A549 (cell line): ENCODE measurements at regions not wholly inside any gene's neighbourhood (a gene's known extent, or its start where the extent isn't known, plus 50 kb on each side); places are given as distances from the start of the nearest gene placed in this dataset.

ENCODE experiments used
- CHD4 ChIP-seq: fragments of 200-600 bp; sonication (generic); IDR thresholded peaks from 2 replicates; pipeline ENCODE4 v1.6.1; 2016; ENCODE audit warnings: antibody characterized with exemption, mild to moderate bottlenecking, borderline replicate concordance
- FOXS1 ChIP-seq: fragments of 250-450 bp; sonication (Bioruptor Pico); IDR thresholded peaks from 2 replicates; pipeline ENCODE4 v1.5.0; 2020; ENCODE audit warnings: mild to moderate bottlenecking, moderate library complexity
- KDM1A ChIP-seq: fragments of 200-600 bp; sonication (generic); IDR thresholded peaks from 2 replicates; pipeline ENCODE4 v1.6.1; 2016; ENCODE audit warnings: low read depth, mild to moderate bottlenecking
- POLR2A ChIP-seq: IDR thresholded peaks from 2 replicates; pipeline ENCODE4 v1.6.1; 2012; ENCODE audit warnings: mild to moderate bottlenecking, low read length
- SREBF2 ChIP-seq: fragments of 450-650 bp; IDR thresholded peaks from 2 replicates; pipeline ENCODE4 v1.6.1; 2014; ENCODE audit warnings: mild to moderate bottlenecking, moderate library complexity
- TF ChIP-seq, protein P1 (sequence below): fragments of >200 bp; sonication (Bioruptor Twin); formaldehyde crosslinking; IDR thresholded peaks from 3 replicates; pipeline ENCODE4 v1.6.1; 2016
- TF ChIP-seq, protein P2 (sequence below): fragments of 200-600 bp; sonication (generic); IDR thresholded peaks from 2 replicates; pipeline ENCODE4 v1.6.1; 2016; ENCODE audit warnings: antibody characterized with exemption, mild to moderate bottlenecking, moderate library complexity
- TF ChIP-seq, protein P3 (sequence below): fragments of >200 bp; sonication (Bioruptor Twin); formaldehyde crosslinking; IDR thresholded peaks from 3 replicates; pipeline ENCODE4 v1.5.1; 2016

DNA sequence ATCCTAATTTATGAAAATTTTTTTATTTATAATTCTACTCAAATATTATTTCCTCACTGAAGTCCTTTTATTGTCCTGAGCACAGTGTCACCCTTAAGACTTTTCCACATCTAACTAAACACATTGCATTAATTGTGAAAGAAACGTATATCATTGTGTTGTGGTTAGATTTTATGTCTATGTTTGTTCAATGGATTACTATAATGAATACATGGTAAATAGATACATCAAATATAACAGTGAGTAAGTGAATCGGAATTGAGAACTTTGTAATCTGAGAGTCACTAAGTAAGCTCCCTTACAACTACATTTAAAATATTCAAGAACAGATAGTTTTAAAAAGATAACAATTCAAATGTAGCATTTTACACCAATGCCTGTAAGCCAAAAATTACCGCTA lies 417.6 kb upstream of the PCDH20 start:
- TF ChIP-seq, protein P1, sequence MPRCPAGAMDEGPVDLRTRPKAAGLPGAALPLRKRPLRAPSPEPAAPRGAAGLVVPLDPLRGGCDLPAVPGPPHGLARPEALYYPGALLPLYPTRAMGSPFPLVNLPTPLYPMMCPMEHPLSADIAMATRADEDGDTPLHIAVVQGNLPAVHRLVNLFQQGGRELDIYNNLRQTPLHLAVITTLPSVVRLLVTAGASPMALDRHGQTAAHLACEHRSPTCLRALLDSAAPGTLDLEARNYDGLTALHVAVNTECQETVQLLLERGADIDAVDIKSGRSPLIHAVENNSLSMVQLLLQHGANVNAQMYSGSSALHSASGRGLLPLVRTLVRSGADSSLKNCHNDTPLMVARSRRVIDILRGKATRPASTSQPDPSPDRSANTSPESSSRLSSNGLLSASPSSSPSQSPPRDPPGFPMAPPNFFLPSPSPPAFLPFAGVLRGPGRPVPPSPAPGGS = no peak
- TF ChIP-seq CHD4 (no peak), FOXS1 (CRISPR knock-in tag) (no peak), POLR2A (no peak), SREBF2 (no peak), KDM1A (no peak)
- TF ChIP-seq, protein P2, sequence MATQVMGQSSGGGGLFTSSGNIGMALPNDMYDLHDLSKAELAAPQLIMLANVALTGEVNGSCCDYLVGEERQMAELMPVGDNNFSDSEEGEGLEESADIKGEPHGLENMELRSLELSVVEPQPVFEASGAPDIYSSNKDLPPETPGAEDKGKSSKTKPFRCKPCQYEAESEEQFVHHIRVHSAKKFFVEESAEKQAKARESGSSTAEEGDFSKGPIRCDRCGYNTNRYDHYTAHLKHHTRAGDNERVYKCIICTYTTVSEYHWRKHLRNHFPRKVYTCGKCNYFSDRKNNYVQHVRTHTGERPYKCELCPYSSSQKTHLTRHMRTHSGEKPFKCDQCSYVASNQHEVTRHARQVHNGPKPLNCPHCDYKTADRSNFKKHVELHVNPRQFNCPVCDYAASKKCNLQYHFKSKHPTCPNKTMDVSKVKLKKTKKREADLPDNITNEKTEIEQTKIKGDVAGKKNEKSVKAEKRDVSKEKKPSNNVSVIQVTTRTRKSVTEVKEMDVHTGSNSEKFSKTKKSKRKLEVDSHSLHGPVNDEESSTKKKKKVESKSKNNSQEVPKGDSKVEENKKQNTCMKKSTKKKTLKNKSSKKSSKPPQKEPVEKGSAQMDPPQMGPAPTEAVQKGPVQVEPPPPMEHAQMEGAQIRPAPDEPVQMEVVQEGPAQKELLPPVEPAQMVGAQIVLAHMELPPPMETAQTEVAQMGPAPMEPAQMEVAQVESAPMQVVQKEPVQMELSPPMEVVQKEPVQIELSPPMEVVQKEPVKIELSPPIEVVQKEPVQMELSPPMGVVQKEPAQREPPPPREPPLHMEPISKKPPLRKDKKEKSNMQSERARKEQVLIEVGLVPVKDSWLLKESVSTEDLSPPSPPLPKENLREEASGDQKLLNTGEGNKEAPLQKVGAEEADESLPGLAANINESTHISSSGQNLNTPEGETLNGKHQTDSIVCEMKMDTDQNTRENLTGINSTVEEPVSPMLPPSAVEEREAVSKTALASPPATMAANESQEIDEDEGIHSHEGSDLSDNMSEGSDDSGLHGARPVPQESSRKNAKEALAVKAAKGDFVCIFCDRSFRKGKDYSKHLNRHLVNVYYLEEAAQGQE = no peak
- TF ChIP-seq, protein P3, sequence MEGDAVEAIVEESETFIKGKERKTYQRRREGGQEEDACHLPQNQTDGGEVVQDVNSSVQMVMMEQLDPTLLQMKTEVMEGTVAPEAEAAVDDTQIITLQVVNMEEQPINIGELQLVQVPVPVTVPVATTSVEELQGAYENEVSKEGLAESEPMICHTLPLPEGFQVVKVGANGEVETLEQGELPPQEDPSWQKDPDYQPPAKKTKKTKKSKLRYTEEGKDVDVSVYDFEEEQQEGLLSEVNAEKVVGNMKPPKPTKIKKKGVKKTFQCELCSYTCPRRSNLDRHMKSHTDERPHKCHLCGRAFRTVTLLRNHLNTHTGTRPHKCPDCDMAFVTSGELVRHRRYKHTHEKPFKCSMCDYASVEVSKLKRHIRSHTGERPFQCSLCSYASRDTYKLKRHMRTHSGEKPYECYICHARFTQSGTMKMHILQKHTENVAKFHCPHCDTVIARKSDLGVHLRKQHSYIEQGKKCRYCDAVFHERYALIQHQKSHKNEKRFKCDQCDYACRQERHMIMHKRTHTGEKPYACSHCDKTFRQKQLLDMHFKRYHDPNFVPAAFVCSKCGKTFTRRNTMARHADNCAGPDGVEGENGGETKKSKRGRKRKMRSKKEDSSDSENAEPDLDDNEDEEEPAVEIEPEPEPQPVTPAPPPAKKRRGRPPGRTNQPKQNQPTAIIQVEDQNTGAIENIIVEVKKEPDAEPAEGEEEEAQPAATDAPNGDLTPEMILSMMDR = no peak
